HEK293T (cell line): ENCODE measurements at regions not wholly inside any gene's neighbourhood (a gene's known extent, or its start where the extent isn't known, plus 50 kb on each side); places are given as distances from the start of the nearest gene placed in this dataset.

Experiments used
- ARNT ChIP-seq: fragments of 450-650 bp; IDR thresholded peaks from 2 replicates; pipeline ENCODE4 v1.6.1; 2017; ENCODE audit warnings: mild to moderate bottlenecking
- BHLHE40 ChIP-seq: fragments of 450-650 bp; IDR thresholded peaks from 2 replicates; pipeline ENCODE4 v1.6.1; 2016; ENCODE audit warnings: mild to moderate bottlenecking, moderate library complexity, borderline replicate concordance
- FOXA1 ChIP-seq: fragments of 450-650 bp; IDR thresholded peaks from 2 replicates; pipeline ENCODE4 v1.6.1; 2016; ENCODE audit warnings: mild to moderate bottlenecking
- FOXM1 ChIP-seq: fragments of 450-650 bp; IDR thresholded peaks from 2 replicates; pipeline ENCODE4 v1.6.1; 2017; ENCODE audit warnings: mild to moderate bottlenecking, borderline replicate concordance
- HDGF ChIP-seq: fragments of 450-650 bp; IDR thresholded peaks from 2 replicates; pipeline ENCODE4 v1.6.1; 2017; ENCODE audit warnings: antibody characterized with exemption, borderline replicate concordance
- NFRKB ChIP-seq: fragments of 450-650 bp; IDR thresholded peaks from 2 replicates; pipeline ENCODE4 v1.6.1; 2016; ENCODE audit warnings: mild to moderate bottlenecking, moderate library complexity
- PKNOX1 ChIP-seq: fragments of 450-650 bp; IDR thresholded peaks from 2 replicates; pipeline ENCODE4 v1.6.1; 2016
- SUZ12 ChIP-seq: fragments of 450-650 bp; IDR thresholded peaks from 2 replicates; pipeline ENCODE4 v1.6.1; 2016; ENCODE audit warnings: mild to moderate bottlenecking
- TARDBP ChIP-seq: fragments of 450-650 bp; IDR thresholded peaks from 2 replicates; pipeline ENCODE4 v1.6.1; 2016
- ZNF384 ChIP-seq: fragments of 450-650 bp; IDR thresholded peaks from 2 replicates; pipeline ENCODE4 v1.6.1; 2016

- no peak for TF ChIP-seq PKNOX1
- TF ChIP-seq BHLHE40 = no peak
- no peak for TF ChIP-seq ZNF384
- no peak for TF ChIP-seq TARDBP
- no peak for TF ChIP-seq NFRKB
- TF ChIP-seq SUZ12 = no peak
- TF ChIP-seq ARNT = no peak
- TF ChIP-seq FOXA1 = no peak
- TF ChIP-seq FOXM1 = no peak
- TF ChIP-seq HDGF = no peak
These were observed 84.6 kb upstream of the DPH6 start for GRCh38 chr15:35630532-35630931.
